ENCODE measurements at regions not wholly inside any gene's neighbourhood (a gene's known extent, or its start where the extent isn't known, plus 50 kb on each side); places are given as distances from the start of the nearest gene placed in this dataset.
"Not testable (repeated sequence)": the region's sequence is repeated elsewhere in the genome, so short reads cannot be mapped to it uniquely, and the experiment has no call there.

GRCh38 chr20:11672959-11673358 lies 244.7 kb upstream of the BTBD3 start:
- no peak for DNase-seq

DNA sequence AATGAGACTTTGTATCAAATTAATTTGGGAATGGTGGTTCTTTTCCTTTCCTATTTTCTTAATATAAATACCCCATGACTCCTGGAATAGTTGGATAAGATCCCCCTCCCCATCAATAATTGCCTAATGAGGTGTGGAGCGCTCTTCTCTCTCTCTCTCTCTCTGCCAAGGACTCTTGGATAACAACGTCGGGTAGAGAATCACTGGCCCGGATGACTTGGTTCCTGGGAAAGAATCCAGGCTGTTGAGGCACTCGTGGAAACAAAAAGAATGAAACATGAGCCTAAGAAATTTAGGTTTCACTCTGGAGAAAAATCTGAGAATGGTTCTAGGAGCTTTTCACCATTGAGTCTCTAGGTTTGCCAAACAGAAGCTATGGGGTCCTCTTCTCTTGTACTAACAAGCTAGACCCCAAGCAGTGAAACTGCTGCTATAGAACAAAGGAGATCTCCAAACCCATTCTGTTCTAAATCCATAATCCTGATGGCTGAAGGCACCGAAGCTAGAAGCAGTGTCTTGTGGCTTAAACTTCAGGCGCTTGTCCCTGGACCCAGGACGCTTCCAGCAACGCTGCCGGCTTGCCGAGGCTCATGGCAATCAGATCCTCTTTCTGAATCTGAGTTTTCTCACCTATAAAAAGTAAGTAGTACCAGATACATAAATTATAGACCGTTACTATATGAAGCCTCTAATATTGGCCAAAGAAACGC lies 241.6 kb upstream of the BTBD3 start:
- DNase-seq, result no peak

GRCh38 chr20:11676630-11677287 lies 240.9 kb upstream of the BTBD3 start:
- DNase-seq, result no peak

DNA sequence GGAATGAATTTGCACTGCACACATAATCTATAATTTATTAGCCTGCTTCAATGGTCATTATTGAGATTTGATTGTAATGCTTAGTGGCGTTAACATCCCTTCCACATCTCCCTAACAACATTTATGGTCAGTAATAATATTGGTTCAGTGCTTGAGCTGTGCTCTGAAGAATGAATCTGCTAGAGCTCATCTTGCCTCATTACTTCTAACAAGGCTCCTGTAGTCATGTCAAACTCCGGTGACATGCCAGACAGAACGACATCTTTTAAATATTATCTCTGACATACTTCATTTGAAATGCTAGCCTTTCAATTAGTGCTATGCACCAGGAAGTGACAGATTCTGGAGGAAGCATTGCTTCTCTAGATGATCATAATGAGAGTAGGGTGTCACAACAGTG lies 240.3 kb upstream of the BTBD3 start:
- no peak for DNase-seq

GRCh38 chr20:11677836-11678235 lies 239.9 kb upstream of the BTBD3 start:
- DNase-seq, result no peak

- DNase-seq, result no peak
These were observed 235.4 kb upstream of the BTBD3 start for GRCh38 chr20:11682285-11682684.

- no peak for DNase-seq
These were observed 231.5 kb upstream of the BTBD3 start for GRCh38 chr20:11686195-11686594.

DNA sequence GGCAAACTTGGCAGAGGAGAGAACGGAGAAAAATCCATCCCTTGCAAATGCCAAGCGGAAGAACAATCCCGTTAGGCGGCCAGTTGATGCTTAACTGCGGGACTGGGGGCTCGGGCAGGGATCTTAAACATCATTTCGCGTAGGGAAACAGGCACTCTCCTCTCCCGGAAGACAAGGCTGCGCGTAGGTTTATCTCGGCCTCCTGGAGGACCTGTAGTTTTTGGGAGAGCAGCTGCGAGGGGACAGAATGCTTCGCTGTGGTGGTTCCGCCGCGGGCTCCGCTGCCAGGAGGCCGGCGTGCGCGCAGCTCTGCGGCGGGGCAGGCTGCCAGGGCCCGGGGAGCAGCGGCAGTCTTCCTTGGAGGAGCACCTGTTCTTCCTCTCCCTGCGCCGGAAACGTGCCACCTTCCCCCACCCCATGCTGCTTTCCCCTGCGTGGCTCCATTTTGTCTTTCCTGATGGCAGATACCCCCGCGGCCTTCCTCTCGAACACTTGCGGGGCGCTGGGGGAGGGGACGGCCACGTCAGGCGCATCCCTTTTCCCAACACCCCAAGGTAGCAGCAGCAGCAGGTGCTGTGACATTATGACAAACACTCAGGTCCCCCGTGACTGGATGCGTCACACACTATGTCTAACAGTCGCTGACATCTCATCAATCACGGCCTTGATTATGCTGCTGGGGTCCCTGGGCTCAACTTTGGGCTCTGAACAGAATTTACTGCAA lies 230.7 kb upstream of the BTBD3 start:
- DNase-seq, result no peak

- DNase-seq, result no peak
These were observed 230.0 kb upstream of the BTBD3 start for GRCh38 chr20:11687546-11688292.

- DNase-seq, result no peak
These were observed 228.4 kb upstream of the BTBD3 start for GRCh38 chr20:11689262-11689661.

- no peak for DNase-seq
These were observed 225.9 kb upstream of the BTBD3 start for GRCh38 chr20:11691766-11692165.

GRCh38 chr20:11692567-11692966 lies 225.1 kb upstream of the BTBD3 start:
- no peak for DNase-seq

DNA sequence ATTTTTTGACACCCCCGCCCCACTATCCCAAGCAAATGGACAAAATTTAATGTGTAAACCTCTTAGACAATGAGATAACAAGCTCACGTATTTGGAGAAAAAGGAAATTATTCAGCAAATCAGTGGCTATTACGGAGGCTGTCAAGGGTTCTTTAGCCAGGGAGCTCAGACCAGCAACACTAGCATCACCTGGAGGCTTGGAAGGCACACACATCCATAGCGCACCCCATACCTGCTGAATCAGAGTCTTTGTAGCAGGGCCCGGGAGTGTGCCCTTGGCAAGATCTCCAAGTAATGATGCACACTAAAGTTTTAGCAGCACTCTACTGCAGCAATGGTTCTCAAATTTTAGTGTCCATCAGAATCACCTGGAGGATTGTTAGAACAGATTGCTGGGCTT lies 223.2 kb upstream of the BTBD3 start:
- no peak for DNase-seq

- DNase-seq, result no peak
These were observed 220.6 kb upstream of the BTBD3 start for GRCh38 chr20:11697055-11697454.

DNA sequence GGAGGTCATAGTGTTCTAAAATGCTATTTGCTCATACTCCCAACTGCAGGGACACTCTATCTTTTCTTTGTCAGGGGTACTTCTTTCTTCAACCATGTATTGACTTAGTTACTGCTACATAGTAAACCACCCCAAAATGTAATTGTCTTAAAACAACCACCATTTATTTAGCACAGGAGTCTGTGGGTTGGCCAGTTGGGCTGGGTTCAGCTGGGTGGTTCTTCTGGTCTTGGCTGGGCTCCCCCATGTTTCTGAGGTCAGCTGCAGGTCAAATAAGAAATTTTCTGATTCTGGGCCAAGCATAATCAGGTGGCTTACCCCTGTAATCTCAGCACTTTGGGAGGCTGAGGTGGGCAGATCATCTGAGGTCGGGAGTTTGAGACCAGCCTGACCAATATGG lies 220.0 kb upstream of the BTBD3 start:
- no peak for DNase-seq

- DNase-seq, result no peak
These were observed 219.6 kb upstream of the BTBD3 start for GRCh38 chr20:11698124-11698523.

- DNase-seq, result no peak
These were observed 216.9 kb upstream of the BTBD3 start for GRCh38 chr20:11700831-11701230.

GRCh38 chr20:11702721-11703518 lies 214.8 kb upstream of the BTBD3 start:
- no peak for DNase-seq

DNA sequence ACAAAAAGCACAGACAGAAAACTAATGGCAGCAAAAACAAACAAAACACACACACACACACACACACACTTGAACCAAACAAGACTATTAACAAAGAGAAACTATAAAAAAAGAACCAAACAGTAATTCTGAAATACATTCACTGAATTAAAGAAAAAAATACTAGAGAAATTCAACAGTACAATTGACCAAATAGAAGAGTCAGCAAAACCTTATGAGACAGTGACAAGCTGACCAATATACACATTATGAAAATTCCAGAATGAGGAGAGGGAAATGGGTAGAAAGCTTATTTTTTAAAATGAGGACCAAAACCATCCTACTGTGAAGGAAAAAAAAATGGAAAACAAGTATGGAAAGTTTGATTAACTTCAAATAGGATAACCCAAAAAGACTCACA lies 212.2 kb upstream of the BTBD3 start:
- no peak for DNase-seq

- DNase-seq, result not testable (repeated sequence)
These were observed 209.5 kb upstream of the BTBD3 start for GRCh38 chr20:11708223-11708622.

DNA sequence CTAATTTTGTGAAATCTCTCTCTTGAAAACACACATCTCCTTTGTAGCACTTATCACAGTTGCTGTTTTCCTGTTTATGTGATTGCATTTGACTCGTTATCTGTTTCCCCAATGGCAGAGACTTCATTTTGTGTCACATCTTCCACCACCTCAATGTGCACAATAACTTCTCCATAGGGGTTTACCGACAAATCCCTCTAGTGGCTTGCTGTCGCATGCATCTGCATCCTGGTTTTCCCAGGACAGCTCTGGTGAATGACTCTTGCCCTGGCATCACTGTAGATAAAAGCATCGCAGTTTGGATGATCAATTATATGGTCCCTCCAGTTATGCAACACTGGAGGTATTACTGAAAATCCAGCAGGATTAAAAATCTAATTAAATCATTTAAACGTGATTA lies 206.5 kb upstream of the BTBD3 start:
- DNase-seq, result no peak

DNA sequence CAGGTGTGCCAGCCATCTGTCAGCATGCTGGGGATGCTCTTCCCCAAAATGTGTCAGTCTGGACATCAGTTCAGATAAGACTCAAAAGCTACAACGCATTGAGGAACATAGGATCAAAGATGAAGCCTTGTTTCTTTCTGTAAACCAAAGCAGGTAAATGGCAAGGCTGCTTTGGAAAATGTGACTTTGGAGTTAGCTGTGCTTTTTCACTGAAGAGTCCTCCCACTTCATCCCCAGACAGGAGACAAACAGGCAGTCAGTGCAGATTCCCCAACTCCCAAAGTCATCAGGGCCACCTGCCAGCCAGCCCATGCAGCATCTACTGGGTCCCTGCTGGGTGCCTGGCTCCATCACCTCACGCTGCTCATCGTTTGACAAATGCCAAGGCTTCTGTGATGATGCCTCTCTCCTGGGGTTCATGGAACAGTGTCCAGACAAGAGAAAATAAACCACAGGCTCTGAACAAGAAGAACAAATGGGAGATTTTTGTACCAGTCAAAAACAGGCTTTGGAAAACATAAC lies 205.0 kb upstream of the BTBD3 start:
- no peak for DNase-seq

All from KG1 (cell line).